Type B pancreatic cell (in vitro differentiated cells): ENCODE measurements at regions not wholly inside any gene's neighbourhood (a gene's known extent, or its start where the extent isn't known, plus 50 kb on each side); places are given as distances from the start of the nearest gene placed in this dataset.

Source experiments
- DNase-seq: peaks from one replicate; pipeline ENCODE4 v3.0.0; 2021; ENCODE audit warnings: mixed read lengths; ENCODE audit not compliant: unreplicated experiment; ENCODE audit errors: extremely low spot score
- H3K27ac Mint-ChIP-seq: 2 replicates; pipeline ENCODE4 v1.8.0; 2021; ENCODE audit warnings: mild to moderate bottlenecking, mixed read lengths
- H3K27me3 Mint-ChIP-seq: 2 replicates; pipeline ENCODE4 v1.8.0; 2021; ENCODE audit warnings: mixed read lengths
- H3K36me3 Mint-ChIP-seq: 2 replicates; pipeline ENCODE4 v1.8.0; 2021; ENCODE audit warnings: mixed read lengths
- H3K4me1 Mint-ChIP-seq: one replicate; pipeline ENCODE4 v1.8.0; 2021; ENCODE audit warnings: mixed read lengths; ENCODE audit not compliant: unreplicated experiment
- H3K4me3 Mint-ChIP-seq: 2 replicates; pipeline ENCODE4 v1.8.0; 2021; ENCODE audit warnings: mild to moderate bottlenecking, mixed read lengths
- H3K9me3 Mint-ChIP-seq: 2 replicates; pipeline ENCODE4 v1.8.0; 2021; ENCODE audit warnings: mixed read lengths
- TF ChIP-seq, protein P1 (sequence below): fragments of 200-600 bp; sonication (generic); conservative IDR thresholded peaks from 2 replicates; pipeline ENCODE4 v1.5.0; 2021; ENCODE audit warnings: antibody characterized with exemption, mild to moderate bottlenecking

DNA sequence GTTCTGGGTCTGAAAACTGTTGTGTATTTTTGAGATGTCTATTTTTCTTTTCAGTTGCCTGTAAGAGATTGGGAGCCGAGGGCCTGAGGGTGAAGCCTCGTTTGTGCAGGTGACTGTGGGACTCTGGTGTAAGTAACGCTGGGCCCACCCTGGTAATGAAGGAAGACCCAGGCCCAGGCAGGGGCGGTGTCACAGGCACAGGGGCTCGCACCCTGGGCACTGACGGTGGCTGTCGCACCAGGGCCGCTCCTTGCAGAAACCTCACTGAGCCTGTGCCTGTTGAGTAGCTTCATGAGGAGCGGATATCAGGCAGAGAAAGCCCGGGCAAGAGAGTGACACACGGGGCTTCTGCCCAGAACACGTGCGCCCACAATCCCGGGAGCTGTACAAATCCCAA, 541.4 kb downstream of the TRIML1 start:
- H3K4me1 Mint-ChIP-seq: no peaks in the 10 kb centered on the region
- no peaks in the 10 kb centered on the region for H3K27me3 Mint-ChIP-seq
- no peak overlapping the region for H3K4me3 Mint-ChIP-seq
- TF ChIP-seq, protein P1, sequence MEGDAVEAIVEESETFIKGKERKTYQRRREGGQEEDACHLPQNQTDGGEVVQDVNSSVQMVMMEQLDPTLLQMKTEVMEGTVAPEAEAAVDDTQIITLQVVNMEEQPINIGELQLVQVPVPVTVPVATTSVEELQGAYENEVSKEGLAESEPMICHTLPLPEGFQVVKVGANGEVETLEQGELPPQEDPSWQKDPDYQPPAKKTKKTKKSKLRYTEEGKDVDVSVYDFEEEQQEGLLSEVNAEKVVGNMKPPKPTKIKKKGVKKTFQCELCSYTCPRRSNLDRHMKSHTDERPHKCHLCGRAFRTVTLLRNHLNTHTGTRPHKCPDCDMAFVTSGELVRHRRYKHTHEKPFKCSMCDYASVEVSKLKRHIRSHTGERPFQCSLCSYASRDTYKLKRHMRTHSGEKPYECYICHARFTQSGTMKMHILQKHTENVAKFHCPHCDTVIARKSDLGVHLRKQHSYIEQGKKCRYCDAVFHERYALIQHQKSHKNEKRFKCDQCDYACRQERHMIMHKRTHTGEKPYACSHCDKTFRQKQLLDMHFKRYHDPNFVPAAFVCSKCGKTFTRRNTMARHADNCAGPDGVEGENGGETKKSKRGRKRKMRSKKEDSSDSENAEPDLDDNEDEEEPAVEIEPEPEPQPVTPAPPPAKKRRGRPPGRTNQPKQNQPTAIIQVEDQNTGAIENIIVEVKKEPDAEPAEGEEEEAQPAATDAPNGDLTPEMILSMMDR: no peak
- no peak for DNase-seq
- H3K9me3 Mint-ChIP-seq: peaks cover 7% of the 10 kb centered on the region
- no peaks in the 10 kb centered on the region for H3K36me3 Mint-ChIP-seq
- H3K27ac Mint-ChIP-seq: no peak overlapping the region

DNA sequence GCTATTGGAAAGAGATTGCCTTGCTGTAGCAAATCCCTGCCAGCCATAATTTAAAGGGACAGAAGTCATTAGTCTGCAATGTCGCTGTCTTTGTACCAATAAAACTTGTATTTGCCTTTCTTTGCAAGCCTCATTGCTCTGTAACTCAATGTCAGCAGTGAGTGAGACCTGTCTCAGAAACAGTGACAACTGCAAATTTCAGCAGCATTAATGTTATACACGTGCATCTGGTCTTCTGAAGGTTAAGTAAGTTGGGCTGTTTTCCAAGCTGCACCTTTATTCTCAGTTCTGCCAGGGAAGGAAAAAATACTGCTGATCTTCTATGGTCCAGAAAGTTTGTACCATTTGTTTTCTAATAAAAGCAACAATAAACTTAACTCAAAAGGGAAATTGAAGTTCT, 543.1 kb downstream of the TRIML1 start:
- no peaks in the 10 kb centered on the region for H3K4me1 Mint-ChIP-seq
- H3K4me3 Mint-ChIP-seq: no peak overlapping the region
- no peaks in the 10 kb centered on the region for H3K27me3 Mint-ChIP-seq
- no peak overlapping the region for H3K27ac Mint-ChIP-seq
- peaks cover 7% of the 10 kb centered on the region for H3K9me3 Mint-ChIP-seq
- no peaks in the 10 kb centered on the region for H3K36me3 Mint-ChIP-seq
- TF ChIP-seq, protein P1: no peak
- no peak for DNase-seq

DNA sequence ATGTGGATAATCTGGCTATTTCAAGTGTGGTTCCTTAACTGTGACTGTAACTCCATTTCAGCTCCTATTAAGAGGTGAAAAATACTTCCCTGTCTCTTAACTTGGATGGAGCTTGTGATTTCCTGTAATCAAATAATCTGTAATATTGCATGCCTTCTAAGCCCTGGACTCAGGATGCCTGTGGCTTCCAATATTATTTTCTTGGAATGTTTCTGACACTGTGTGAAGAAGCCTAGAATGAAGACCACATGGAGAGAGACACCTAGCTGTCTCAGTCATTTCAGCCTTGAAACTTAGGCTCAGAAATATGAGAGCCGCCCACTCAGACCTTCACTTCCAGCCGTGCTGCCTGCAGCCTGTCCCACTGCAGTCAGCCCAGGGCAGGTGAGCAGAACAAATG, 544.3 kb downstream of the TRIML1 start:
- Mint-ChIP-seq H3K27ac (no peak overlapping the region), H3K9me3 (peaks cover 7% of the 10 kb centered on the region), H3K27me3 (no peaks in the 10 kb centered on the region), H3K36me3 (no peaks in the 10 kb centered on the region), H3K4me1 (no peaks in the 10 kb centered on the region), H3K4me3 (no peak overlapping the region)
- DNase-seq: no peak
- TF ChIP-seq, protein P1: no peak

DNA sequence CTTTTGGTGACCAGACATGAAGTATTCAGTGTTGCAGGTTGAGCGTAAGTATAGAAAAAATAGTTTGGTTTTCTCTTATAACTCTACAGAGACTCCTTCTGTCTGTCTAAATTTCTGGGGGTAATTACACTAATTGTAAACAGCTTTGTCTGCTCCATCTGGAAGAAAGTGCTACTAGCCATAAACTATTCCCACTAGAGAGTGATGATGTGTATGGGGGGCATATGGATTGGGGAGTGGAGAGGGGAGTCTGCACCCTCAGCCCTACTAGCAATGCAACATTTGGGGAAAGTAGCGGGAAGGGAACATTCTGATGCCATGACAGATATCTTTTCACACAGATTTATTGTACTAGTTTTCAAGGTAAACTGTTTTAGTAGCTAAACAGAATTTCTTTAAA, 549.7 kb downstream of the TRIML1 start:
- TF ChIP-seq, protein P1: no peak
- no peak for DNase-seq
- Mint-ChIP-seq H3K4me1 (peaks cover 4% of the 10 kb centered on the region), H3K27ac (no peak overlapping the region), H3K9me3 (no peaks in the 10 kb centered on the region), H3K4me3 (no peak overlapping the region), H3K27me3 (no peaks in the 10 kb centered on the region), H3K36me3 (no peaks in the 10 kb centered on the region)

DNA sequence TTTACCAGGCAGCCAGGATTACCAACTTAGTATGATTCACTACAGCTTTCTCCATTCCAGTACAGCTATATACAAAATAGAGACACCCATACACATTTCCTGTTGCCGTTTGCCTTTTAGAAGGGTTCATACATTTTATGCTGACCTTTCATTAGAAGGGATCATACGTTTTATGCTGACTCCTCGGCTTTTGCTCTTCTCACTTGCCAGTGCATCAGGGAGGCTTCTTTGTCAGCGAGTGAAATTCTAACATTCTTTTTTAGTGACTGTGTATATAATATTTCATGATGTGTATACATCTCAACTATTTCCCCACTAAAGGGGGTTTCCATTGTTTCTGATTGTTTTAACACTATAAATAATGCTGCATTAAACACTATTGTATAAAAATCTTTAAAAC, 552.6 kb downstream of the TRIML1 start:
- Mint-ChIP-seq H3K27ac (no peak overlapping the region), H3K4me1 (peaks cover 4% of the 10 kb centered on the region), H3K36me3 (no peaks in the 10 kb centered on the region), H3K4me3 (no peak overlapping the region), H3K27me3 (no peaks in the 10 kb centered on the region), H3K9me3 (no peaks in the 10 kb centered on the region)
- TF ChIP-seq, protein P1: no peak
- no peak for DNase-seq

DNA sequence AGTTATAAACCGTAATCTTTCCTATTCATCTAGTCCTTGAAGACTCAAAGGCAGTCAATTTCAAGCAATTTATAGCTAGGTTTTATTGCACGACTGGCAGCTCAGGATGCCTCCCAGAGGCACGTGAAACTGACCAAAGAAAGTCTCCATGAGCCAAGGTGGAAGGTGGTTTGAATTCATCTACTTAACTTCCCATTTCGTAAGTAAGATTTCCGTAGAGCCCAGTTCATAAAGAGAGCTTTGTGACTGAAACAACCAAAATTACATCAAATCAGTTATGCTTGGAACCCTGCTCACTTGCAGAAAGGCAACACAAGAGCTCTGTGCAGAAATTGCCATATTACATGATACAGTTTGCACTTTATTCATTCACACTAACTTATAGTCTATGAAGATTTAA, 556.0 kb downstream of the TRIML1 start:
- H3K4me3 Mint-ChIP-seq: no peak overlapping the region
- no peaks in the 10 kb centered on the region for H3K36me3 Mint-ChIP-seq
- no peaks in the 10 kb centered on the region for H3K9me3 Mint-ChIP-seq
- no peaks in the 10 kb centered on the region for H3K4me1 Mint-ChIP-seq
- TF ChIP-seq, protein P1: no peak
- no peaks in the 10 kb centered on the region for H3K27me3 Mint-ChIP-seq
- no peak for DNase-seq
- no peak overlapping the region for H3K27ac Mint-ChIP-seq
